Stimulated activated CD4-positive, alpha-beta T cell treated with anti-CD3 and anti-CD28 coated beads, Interleukin-12 subunit alpha, Interleukin-12 subunit beta, amount 100 ng/mL, for 24 hours (primary cell): ENCODE measurements at regions not wholly inside any gene's neighbourhood (a gene's known extent, or its start where the extent isn't known, plus 50 kb on each side); places are given as distances from the start of the nearest gene placed in this dataset.
A peak's percentile ranks its signal among the peaks of the same experiment; 100 is the strongest.

Source experiments
- DNase-seq, 2 experiments: peaks; one replicate each; pipeline ENCODE4 v3.0.0-alpha.2; 2020; ENCODE audit warnings: low read depth in 2 of 2

DNA sequence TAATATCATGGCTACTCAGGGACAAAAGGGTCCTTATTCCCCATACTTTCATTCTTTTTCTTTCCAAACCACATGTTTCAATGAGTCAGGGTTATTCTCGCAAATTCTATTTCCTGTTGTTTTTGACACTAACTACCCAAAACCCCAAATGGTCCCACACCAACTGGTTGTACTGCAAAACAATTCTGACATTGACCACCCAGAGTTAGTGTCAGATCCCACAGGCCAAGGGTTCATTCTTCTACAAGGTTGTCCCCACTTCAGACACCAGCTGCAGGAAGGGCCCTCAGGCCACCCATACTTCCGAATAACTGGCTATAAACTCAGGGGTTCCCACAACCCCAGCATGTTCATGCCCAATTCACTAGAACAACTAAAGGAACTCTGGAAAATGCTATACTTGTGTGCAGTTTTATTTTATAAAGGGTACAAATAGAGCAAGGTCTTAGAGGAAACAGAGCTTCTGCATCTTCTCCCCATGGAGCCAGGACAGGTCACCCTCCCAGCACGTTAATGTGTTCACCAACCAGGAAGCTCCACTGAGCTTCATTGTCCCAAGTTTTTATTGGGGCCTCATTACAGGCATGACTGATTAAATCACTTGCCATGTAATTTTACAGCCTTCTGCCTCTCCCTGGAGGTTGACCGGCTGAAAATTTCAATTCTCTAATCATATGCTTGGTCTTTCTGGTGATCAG, 334.8 kb downstream of the DRD1 start:
- no peak for DNase-seq

DNA sequence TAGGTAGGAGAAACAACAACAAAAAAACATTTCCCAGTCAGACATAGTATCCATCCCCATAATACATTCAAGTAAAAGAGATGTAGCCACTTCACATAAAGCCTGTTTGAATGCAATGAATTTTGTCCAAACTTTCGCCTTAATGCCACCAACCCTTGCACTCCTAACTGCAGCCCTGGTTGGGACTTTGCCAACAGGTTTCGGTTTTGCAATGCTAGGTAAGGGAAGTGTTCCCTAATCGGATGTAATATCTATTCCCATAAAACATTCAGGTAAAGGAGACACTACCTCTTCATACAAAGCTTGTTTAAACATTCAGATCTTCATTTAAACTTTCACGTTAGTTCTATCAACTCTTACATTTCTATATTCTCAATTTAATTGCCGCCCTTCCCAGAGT, 336.1 kb downstream of the DRD1 start:
- no peak for DNase-seq

GRCh38 chr5:175107028-175107588, 336.9 kb downstream of the DRD1 start:
- no peak for DNase-seq

DNA sequence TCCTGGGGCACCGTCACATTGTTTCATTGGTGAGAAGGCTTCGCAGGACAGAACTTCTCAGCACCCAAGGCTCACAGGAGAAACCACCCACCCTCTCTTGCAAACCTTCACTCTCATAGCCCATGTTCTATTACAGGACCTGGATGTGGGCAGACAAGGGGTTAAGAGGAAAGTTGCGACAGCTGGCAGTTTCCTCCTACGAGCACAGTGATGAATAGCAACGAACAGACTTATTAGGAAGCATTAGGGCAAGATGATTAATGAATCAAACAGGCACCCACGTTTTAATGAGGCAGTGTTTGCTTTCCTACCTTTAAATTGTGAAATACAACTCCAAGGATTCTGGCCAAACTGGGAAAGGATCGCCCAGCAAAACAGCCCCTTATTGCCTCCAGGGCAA, 339.3 kb downstream of the DRD1 start:
- no peak for DNase-seq

DNA sequence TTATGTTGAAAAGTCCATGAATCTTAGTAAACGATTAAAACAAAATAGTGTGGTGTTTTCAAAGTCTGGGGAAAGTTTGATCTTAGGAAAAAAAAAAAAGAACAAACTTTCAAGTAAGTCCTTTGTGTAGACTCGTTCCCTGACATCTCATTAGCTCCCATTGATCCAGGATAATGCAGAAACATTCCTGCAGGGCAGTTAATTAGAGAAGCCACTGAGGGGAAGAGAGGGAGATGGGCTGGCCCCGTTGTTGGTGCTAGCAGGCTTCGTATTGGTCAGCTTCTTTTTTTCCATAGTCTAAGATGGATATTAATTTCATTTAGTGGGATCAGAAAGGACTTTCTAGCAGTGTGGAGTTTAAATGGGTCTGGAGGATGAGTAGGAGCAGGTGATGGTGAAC, 340.2 kb downstream of the DRD1 start:
- no peak for DNase-seq

DNA sequence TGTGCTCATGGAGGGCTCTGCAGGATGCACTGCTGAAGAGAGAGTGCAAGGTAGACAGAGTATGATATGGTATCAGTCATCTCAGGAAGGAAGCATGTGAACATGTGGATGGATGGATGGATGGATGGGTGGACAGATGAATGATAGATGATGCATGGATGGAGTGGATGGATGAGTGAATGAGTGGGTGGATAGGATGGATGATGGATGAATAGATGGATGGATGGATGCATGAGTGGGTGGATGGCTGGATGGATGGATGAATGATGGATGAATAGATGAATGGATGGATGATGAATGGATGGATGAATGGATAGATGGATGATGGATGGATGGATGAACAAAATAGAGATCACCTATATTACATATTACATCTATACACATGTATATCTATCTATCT, 341.3 kb downstream of the DRD1 start:
- DNase-seq: no peak

DNA sequence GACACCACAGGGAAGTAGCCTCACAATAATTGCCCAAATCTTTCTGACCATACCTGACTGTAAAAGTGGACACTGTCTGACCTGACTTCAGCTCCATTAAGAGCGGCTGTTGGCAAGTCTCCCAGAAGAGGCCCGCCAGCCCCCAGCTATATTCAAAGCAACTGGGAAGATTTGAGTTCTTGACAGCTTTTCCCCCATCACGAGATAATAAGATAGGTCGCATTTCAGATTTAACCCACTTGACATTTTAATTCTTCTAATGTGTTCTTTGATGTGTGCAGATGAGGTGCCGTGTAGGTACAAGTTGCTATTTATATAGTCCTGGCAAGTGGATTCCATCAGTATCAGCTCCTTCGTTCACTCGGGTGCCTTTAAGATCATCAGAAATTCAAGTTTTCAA, 345.7 kb downstream of the DRD1 start:
- DNase-seq: no peak

GRCh38 chr5:175096469-175097165, 347.4 kb downstream of the DRD1 start:
- no peak for DNase-seq

DNA sequence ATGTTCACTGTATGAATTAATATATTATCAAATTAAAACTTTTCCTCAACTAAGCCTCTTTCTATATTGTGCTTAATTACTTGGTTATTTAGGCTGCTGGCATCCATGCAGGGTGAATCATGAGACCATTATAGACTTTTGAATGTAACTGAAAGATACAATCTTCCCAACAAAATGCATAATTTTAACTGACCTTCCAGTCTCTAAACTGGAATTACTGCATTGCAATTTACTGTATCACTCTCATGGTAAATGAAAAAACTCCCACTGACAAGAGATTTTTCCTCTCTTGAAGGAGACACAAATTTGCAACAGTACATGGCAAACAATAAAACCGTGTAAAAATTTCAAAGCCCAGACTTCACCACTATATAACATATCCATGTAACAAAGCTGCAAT, 349.5 kb downstream of the DRD1 start:
- DNase-seq: no peak

DNA sequence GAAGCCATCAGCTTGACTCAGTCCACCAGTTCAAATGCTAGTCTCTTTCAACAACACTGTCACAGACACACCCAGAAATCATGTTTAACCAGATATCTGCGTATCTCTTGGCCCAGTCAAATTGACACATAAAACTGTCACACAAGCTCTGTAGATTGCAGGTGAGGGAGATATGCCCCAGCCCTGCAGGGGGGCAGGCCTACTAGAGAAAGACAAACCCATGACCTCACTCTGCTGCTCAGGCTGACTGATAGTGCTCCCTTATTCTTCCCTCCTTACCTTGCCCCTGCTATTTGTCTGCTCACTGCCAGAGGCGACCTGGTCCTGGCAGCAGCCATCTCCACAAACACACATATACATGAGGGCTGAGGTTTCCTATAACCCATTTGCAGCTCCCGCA, 351.3 kb downstream of the DRD1 start:
- DNase-seq: no peak

GRCh38 chr5:175088963-175089362, 355.0 kb downstream of the DRD1 start:
- no peak for DNase-seq

DNA sequence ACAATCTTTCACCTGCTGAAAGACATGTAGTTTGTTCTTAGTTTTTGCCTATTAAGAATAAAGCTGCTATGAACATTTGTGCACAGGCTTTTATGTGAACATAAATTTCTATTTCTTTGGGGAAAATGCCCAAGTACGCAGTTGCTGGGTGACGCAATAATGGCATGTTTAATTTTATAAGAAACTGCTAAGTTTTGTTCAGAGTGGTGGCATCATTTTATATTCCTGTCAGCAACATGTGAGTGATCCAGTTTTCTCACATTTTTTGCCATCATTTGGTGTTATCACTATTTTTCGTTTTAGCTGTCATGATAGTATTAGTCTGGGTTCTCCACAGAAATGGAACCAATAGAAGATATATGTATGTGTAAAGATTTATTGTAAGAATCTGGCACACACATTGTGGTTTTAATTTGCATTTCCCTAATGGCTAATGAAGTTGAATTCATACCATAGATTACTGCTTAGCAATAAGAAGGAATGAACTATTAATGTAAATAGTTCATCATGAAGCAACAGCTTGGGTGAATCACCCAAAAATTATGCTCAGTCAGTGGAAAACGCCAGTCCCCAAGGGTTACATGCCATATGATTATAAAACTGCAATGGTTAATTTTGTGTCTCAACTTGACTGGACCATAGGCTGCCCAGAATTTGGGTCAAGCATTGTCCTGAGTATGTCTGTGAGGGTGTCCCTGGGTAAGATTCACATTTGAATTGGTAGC, 358.6 kb downstream of the MSX2 start:
- DNase-seq: no peak

- no peak for DNase-seq
Measured at GRCh38 chr5:175082346-175082745, 358.0 kb downstream of the MSX2 start.

- no peak for DNase-seq
Measured at GRCh38 chr5:175079707-175080106, 355.3 kb downstream of the MSX2 start.

DNA sequence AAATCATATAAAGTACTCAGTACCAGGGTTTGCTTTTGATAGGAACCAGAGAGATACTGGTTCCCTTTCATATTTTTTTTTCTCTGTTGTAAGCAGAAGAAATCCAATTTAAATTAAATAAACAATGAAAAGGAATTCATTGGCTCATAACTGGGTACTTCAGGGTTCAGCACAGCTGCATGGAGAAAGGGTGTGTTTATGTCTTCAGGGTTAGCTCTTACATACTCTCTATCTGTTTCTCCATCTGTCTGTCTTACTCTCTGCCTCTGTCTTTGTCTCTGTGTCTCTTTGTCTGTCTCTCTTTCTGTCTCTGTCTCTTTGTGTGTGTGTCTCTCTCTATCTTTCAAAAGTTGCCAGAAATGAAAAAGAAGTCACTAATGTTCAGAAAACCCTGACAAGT, 345.9 kb downstream of the MSX2 start:
- DNase-seq: no peak

GRCh38 chr5:175060257-175060656, 335.9 kb downstream of the MSX2 start:
- DNase-seq: no peak

DNA sequence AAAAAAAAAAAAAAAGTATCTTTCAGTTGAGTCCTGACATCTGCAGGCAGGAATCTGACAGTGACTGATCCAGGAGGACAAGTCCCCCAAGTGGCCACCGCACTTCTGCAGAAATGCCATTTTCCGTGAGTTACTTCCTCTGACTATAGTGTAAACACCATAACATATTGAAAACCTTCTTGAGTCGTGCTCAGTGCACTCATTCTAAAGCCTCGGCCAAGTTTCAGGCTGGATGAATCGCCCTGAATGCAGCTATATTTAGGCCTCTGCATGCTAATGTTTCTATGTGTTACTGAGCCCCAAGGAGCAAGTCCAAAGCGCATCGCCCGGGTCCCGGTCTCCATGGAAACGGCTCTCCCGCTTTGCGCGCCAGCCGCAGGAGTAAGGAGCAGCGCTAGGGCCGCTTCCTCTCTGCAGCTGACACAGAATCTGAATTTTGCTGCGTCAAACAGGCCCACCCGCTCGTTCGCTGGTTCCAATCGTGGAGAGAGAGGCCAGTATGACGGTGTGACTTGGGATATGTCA, 335.4 kb downstream of the MSX2 start:
- DNase-seq: peak in 1 of 2 experiments; percentile 2

DNA sequence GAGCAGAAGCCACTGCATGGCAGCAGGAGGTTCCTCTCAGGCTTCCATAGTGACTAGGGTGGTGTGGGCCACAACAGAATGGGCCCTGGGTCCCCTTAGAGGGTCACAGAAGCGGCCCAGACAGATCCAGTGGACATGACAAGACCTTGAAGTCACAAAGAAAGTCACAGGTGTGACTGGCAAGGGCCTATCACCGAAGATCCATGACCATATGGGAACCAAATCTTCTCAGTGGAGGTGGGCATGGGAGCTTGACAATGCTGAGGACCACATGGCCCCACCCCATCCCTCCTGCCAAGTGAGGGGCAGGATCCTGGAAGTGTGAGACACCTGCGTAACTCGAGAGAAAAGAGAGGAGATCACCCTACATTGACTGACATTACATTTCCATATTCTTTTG, 332.4 kb downstream of the MSX2 start:
- DNase-seq: no peak

- DNase-seq: no peak
Measured at GRCh38 chr5:175054243-175054642, 329.9 kb downstream of the MSX2 start.

DNA sequence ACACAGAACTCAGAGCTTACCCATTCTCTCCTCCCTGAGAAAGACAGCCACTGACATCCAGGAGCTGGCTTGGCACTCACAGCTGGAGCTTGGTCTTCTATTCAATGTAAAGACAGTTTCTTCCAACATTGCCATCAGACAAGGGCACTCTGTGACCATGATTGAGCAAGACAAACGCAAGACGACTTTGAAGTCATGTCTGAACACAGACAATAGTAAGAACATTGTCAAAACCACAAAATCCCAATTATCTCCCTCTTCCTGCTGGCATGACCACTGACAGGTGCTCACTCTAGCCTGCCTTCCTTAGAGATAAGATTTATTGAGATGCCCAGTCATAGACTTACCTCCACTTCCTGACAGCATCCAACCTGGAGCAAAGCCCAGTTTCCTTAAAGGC, 328.0 kb downstream of the MSX2 start:
- no peak for DNase-seq

DNA sequence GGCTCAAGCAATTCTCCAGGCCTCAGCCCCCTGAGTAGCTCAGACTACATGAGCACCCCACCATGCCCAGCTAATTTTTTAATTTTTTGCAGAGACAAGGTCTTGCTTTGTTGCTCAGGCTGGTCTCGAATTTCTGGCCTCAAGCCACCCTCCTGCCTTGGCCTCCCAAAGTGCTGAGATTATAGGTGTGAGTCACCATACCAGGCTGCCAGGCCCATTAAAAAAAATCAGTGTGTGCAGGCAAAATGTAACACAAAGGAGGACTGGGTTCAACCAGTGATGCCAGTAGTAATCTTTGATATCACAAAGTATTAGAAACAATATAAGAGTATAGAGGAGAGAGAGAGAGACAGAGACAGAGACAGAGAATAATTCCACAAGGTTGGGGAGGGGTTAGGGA, 322.7 kb downstream of the MSX2 start:
- no peak for DNase-seq

DNA sequence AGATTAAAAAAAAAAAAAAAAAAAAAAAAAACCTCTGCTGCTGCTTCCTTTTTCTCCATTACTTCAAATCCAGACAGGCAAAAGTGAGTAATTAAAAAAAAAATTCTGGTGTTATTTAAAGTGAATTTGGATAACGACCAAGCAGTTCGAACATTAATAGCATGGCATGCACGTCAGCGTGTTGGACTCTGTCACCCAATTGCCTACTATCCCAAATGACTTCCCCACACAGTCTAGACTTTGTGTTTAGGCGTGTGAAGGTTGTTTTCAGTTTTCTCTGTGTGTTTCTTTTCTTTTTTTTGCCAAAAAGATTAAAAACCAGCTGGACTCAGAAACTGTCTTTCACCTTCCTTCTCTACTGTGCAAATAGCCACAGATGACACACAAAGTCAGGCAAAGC, 321.4 kb downstream of the MSX2 start:
- DNase-seq: no peak

- no peak for DNase-seq
Measured at GRCh38 chr5:175037820-175038219, 313.4 kb downstream of the MSX2 start.
